ENCODE measurements at regions not wholly inside any gene's neighbourhood (a gene's known extent, or its start where the extent isn't known, plus 50 kb on each side); places are given as distances from the start of the nearest gene placed in this dataset.

DNA sequence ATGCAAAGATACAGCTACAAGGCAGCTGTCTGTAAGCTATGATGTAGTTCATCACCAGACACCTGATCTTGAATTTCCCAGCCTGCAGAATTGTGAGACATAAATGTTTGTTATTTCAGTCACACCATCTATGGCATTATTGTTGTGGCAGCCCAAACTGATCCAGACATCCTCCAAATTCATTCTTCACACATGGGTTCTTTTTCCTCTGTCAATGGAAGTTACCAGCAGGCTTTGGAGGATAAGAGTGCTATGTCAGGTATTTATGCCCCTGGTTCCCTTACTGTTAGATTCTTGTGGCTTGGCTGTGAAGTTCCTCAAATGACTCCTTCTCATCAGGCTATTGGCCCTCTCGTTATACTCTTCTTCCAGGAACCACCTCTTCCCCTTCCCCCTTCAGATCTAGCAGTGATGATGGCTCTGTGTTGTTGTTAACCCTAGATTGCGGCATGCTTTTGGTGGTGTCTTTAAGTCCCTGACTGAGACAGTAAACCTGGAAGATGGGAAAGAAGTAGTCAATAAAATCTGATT is 91.0 kb upstream of the CHMP2B start:
- DNase-seq (ENCODE audit: low spot score), result no peak
- Histone ChIP-seq H3K9me3 (ENCODE audit: low read length) (no peaks in the 10 kb centered on the region), H3K27ac (ENCODE audit: low read depth, low read length, poor library complexity, severe bottlenecking) (no peak overlapping the region), H3K79me2 (ENCODE audit: insufficient read depth, low read depth, low read length) (no peaks in the 10 kb centered on the region), H3K9me2 (ENCODE audit: insufficient read depth, low read length) (no peaks in the 10 kb centered on the region), H4K20me1 (ENCODE audit: insufficient read depth, low read length) (no peaks in the 10 kb centered on the region), H2AFZ (ENCODE audit: low read length) (no peak overlapping the region), H3K4me3 (ENCODE audit: low read depth, low read length, poor library complexity, severe bottlenecking) (no peak overlapping the region), H3K36me3 (ENCODE audit: insufficient read depth, low read length) (no peaks in the 10 kb centered on the region), H3K4me1 (ENCODE audit: insufficient read depth, low read length, poor library complexity, severe bottlenecking) (no peaks in the 10 kb centered on the region), H3K4me2 (ENCODE audit: low read length) (no peak overlapping the region)
- CTCF ChIA-PET (ENCODE audit: unreplicated experiment), result no interaction called here
- BruUV-seq (replicated peaks), result no TSS peak
- POLR2A ChIA-PET, result no interaction called here
- intact Hi-C loops (cut with micrococcal nuclease; ENCODE audit: unreplicated experiment), result no loop called here
- TF ChIP-seq, protein P1, sequence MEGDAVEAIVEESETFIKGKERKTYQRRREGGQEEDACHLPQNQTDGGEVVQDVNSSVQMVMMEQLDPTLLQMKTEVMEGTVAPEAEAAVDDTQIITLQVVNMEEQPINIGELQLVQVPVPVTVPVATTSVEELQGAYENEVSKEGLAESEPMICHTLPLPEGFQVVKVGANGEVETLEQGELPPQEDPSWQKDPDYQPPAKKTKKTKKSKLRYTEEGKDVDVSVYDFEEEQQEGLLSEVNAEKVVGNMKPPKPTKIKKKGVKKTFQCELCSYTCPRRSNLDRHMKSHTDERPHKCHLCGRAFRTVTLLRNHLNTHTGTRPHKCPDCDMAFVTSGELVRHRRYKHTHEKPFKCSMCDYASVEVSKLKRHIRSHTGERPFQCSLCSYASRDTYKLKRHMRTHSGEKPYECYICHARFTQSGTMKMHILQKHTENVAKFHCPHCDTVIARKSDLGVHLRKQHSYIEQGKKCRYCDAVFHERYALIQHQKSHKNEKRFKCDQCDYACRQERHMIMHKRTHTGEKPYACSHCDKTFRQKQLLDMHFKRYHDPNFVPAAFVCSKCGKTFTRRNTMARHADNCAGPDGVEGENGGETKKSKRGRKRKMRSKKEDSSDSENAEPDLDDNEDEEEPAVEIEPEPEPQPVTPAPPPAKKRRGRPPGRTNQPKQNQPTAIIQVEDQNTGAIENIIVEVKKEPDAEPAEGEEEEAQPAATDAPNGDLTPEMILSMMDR (conservative IDR thresholded peaks at IDR 0.05; ENCODE audit: low read length), result no peak
- no peak for TF ChIP-seq EZH2phosphoT487 (IDR thresholded peaks at IDR 0.05; ENCODE audit: borderline replicate concordance, low read depth, low read length)

DNA sequence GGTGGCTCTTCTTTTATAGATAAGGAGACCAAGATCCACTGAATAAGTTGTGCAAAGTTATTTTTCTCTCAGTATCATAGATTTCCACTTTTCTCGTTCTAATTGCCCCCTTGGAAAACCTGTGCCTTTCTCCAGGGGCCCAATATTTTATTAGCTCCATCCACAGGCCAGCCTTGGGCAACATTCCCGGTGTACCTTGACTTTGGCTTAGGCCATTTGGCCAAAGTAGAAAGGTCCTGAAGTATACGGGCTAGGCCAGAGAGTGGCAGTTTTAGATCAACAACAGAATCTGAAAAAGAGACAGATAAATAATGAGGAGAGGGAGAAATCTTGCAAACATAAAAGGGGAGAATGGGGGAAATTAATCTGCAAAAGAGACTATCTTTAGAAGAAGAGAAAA is 91.7 kb upstream of the CHMP2B start:
- intact Hi-C loops (cut with micrococcal nuclease; ENCODE audit: unreplicated experiment), result no loop called here
- no TSS peak for BruUV-seq (replicated peaks)
- ChIA-PET CTCF (ENCODE audit: unreplicated experiment) (no interaction called here), POLR2A (no interaction called here)
- TF ChIP-seq EZH2phosphoT487 (IDR thresholded peaks at IDR 0.05; ENCODE audit: borderline replicate concordance, low read depth, low read length), result no peak
- TF ChIP-seq, protein P1 (conservative IDR thresholded peaks at IDR 0.05; ENCODE audit: low read length), result no peak
- Histone ChIP-seq H2AFZ (ENCODE audit: low read length) (no peak overlapping the region), H4K20me1 (ENCODE audit: insufficient read depth, low read length) (no peaks in the 10 kb centered on the region), H3K4me3 (ENCODE audit: low read depth, low read length, poor library complexity, severe bottlenecking) (no peak overlapping the region), H3K4me2 (ENCODE audit: low read length) (no peak overlapping the region), H3K79me2 (ENCODE audit: insufficient read depth, low read depth, low read length) (no peaks in the 10 kb centered on the region), H3K27ac (ENCODE audit: low read depth, low read length, poor library complexity, severe bottlenecking) (no peak overlapping the region), H3K9me2 (ENCODE audit: insufficient read depth, low read length) (no peaks in the 10 kb centered on the region), H3K36me3 (ENCODE audit: insufficient read depth, low read length) (no peaks in the 10 kb centered on the region), H3K4me1 (ENCODE audit: insufficient read depth, low read length, poor library complexity, severe bottlenecking) (no peaks in the 10 kb centered on the region), H3K9me3 (ENCODE audit: low read length) (no peaks in the 10 kb centered on the region)
- DNase-seq (ENCODE audit: low spot score), result no peak

DNA sequence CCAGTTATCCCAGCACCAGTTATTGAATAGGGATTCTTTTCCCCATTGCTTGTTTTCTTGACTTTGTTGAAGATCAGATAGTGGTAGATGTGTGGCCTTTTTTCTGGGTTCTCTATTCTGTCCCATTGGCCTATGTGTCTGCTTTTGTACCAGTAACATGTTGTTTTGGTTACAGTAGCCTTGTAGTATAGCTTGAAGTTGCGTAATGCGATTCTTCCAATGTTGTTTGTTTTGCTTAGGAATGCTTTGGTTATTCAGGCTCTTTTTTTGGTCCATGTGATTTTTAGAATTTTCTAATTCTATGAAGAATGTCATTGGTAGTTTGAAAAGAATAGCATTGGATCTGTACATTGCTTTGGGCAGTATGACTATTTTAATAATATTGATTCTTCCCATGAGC is 94.3 kb upstream of the CHMP2B start:
- no peaks in the 10 kb centered on the region for H3K4me1 ChIP-seq (ENCODE audit: insufficient read depth, low read length, poor library complexity, severe bottlenecking)
- TF ChIP-seq, protein P1 (conservative IDR thresholded peaks at IDR 0.05; ENCODE audit: low read length), result no peak
- no peak for TF ChIP-seq EZH2phosphoT487 (IDR thresholded peaks at IDR 0.05; ENCODE audit: borderline replicate concordance, low read depth, low read length)
- H3K36me3 ChIP-seq (ENCODE audit: insufficient read depth, low read length), result no peaks in the 10 kb centered on the region
- H3K4me2 ChIP-seq (ENCODE audit: low read length), result no peak overlapping the region
- H3K27ac ChIP-seq (ENCODE audit: low read depth, low read length, poor library complexity, severe bottlenecking), result no peak overlapping the region
- intact Hi-C loops (cut with micrococcal nuclease; ENCODE audit: unreplicated experiment), result no loop called here
- CTCF ChIA-PET (ENCODE audit: unreplicated experiment), result no interaction called here
- no peaks in the 10 kb centered on the region for H4K20me1 ChIP-seq (ENCODE audit: insufficient read depth, low read length)
- no peak overlapping the region for H3K4me3 ChIP-seq (ENCODE audit: low read depth, low read length, poor library complexity, severe bottlenecking)
- H3K9me3 ChIP-seq (ENCODE audit: low read length), result no peaks in the 10 kb centered on the region
- no peak for DNase-seq (ENCODE audit: low spot score)
- H3K79me2 ChIP-seq (ENCODE audit: insufficient read depth, low read depth, low read length), result no peaks in the 10 kb centered on the region
- POLR2A ChIA-PET, result no interaction called here
- BruUV-seq (replicated peaks), result no TSS peak
- H2AFZ ChIP-seq (ENCODE audit: low read length), result no peak overlapping the region
- no peaks in the 10 kb centered on the region for H3K9me2 ChIP-seq (ENCODE audit: insufficient read depth, low read length)

All from OCI-LY7 (cell line).